K562 (cell line): ENCODE measurements at regions not wholly inside any gene's neighbourhood (a gene's known extent, or its start where the extent isn't known, plus 50 kb on each side); places are given as distances from the start of the nearest gene placed in this dataset.

Experiments
- PCBP2 ChIP-seq: fragments of 200-400 bp; formaldehyde crosslinking; IDR thresholded peaks from 2 replicates; pipeline ENCODE4 v1.6.1; 2018; ENCODE audit warnings: low read length, low read depth, mild to moderate bottlenecking, moderate library complexity; ENCODE audit not compliant: poor library complexity, severe bottlenecking
- SP2 ChIP-seq: IDR thresholded peaks from 2 replicates; pipeline ENCODE4 v1.6.1; 2011; ENCODE audit warnings: mild to moderate bottlenecking, low read depth, low read length, moderate library complexity; ENCODE audit not compliant: poor library complexity, severe bottlenecking; ENCODE audit errors: extremely low read depth
- TF ChIP-seq, protein P1 (sequence below), 2 experiments: fragments of 200-800 bp in 1 of 2; sonication (Bioruptor generic) in 1 of 2; sonication (generic) in 1 of 2; formaldehyde crosslinking in 1 of 2; IDR thresholded peaks in 1 of 2; conservative IDR thresholded peaks in 1 of 2; 2 replicates each; pipeline versions ENCODE4 v1.5.0 to v1.6.1; 2016 to 2020; ENCODE audit warnings: missing compliant biosample characterization in 1 of 2, missing genetic modification characterization in 1 of 2, missing genetic modification reagents in 1 of 2
- TF ChIP-seq, protein P2 (sequence below), 2 experiments: IDR thresholded peaks; 2 replicates each; pipeline ENCODE4 v1.6.1; 2011; ENCODE audit warnings: borderline replicate concordance in 1 of 2, control low read depth in 1 of 2, low read depth in 1 of 2, low read length in 1 of 2, mild to moderate bottlenecking in 1 of 2, mixed read lengths in 1 of 2, moderate library complexity in 1 of 2; ENCODE audit not compliant: insufficient read depth in 1 of 2, insufficient read length in 1 of 2, poor library complexity in 1 of 2, severe bottlenecking in 1 of 2; ENCODE audit errors: extremely low read depth in 1 of 2
- TF ChIP-seq, protein P3 (sequence below), 3 experiments: IDR thresholded peaks in 2 of 3; conservative IDR thresholded peaks in 1 of 3; 2 replicates each; pipeline ENCODE4 v1.5.1; 2011 to 2012; ENCODE audit warnings: low read length in 3 of 3, mild to moderate bottlenecking in 3 of 3, control low read depth in 2 of 3, improper control_type of control experiment in 1 of 3, inconsistent platforms in 1 of 3, low read depth in 1 of 3, mixed read lengths in 1 of 3, moderate library complexity in 1 of 3; ENCODE audit not compliant: insufficient read depth in 2 of 3

DNA sequence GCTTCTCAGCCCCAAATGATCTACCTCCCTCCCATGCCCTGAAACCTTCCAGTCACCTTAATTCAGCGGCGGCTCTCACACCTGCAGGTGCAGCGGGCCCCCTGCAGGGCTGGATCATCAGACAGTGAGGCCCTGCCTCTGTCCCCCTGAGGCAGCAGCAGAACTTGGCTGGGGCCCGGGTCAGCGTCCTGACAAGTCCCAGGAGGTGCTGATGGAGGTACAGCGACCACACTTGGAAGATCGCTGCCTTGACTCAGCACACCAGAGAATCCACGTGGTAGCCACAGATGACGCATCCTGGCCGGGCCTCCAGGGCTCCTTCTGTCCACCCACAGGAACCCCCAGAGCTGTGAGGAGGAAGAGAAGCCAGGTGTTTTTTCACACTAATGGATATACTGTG, 116.4 kb upstream of the THBS2 start (continued):
- TF ChIP-seq, protein P1, sequence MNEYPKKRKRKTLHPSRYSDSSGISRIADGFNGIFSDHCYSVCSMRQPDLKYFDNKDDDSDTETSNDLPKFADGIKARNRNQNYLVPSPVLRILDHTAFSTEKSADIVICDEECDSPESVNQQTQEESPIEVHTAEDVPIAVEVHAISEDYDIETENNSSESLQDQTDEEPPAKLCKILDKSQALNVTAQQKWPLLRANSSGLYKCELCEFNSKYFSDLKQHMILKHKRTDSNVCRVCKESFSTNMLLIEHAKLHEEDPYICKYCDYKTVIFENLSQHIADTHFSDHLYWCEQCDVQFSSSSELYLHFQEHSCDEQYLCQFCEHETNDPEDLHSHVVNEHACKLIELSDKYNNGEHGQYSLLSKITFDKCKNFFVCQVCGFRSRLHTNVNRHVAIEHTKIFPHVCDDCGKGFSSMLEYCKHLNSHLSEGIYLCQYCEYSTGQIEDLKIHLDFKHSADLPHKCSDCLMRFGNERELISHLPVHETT (CRISPR knock-in tag; conservative IDR thresholded peaks at IDR 0.05 in 1 of 2, IDR thresholded peaks at IDR 0.05 in 1 of 2), result no peak
- TF ChIP-seq SP2, result no peak
- TF ChIP-seq, protein P2, sequence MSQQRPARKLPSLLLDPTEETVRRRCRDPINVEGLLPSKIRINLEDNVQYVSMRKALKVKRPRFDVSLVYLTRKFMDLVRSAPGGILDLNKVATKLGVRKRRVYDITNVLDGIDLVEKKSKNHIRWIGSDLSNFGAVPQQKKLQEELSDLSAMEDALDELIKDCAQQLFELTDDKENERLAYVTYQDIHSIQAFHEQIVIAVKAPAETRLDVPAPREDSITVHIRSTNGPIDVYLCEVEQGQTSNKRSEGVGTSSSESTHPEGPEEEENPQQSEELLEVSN (IDR thresholded peaks at IDR 0.05; ENCODE audit: borderline replicate concordance in 1 of 2, extremely low read depth in 1 of 2, insufficient read depth in 1 of 2, insufficient read length in 1 of 2, low read depth in 1 of 2, low read length in 1 of 2, poor library complexity in 1 of 2, severe bottlenecking in 1 of 2), result peak in 1 of 2 experiments; percentile 24
- TF ChIP-seq, protein P3, sequence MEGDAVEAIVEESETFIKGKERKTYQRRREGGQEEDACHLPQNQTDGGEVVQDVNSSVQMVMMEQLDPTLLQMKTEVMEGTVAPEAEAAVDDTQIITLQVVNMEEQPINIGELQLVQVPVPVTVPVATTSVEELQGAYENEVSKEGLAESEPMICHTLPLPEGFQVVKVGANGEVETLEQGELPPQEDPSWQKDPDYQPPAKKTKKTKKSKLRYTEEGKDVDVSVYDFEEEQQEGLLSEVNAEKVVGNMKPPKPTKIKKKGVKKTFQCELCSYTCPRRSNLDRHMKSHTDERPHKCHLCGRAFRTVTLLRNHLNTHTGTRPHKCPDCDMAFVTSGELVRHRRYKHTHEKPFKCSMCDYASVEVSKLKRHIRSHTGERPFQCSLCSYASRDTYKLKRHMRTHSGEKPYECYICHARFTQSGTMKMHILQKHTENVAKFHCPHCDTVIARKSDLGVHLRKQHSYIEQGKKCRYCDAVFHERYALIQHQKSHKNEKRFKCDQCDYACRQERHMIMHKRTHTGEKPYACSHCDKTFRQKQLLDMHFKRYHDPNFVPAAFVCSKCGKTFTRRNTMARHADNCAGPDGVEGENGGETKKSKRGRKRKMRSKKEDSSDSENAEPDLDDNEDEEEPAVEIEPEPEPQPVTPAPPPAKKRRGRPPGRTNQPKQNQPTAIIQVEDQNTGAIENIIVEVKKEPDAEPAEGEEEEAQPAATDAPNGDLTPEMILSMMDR (IDR thresholded peaks at IDR 0.05 in 2 of 3, conservative IDR thresholded peaks at IDR 0.05 in 1 of 3; ENCODE audit: insufficient read depth in 2 of 3, low read depth in 1 of 3, low read length in 3 of 3), result 0 out of 6 replicates have a peak, but pooled peaks of 2 of the 3 experiments have one; percentile 11 to 27
- TF ChIP-seq PCBP2, result no peak
